DOHH2 (cell line): ENCODE measurements at regions not wholly inside any gene's neighbourhood (a gene's known extent, or its start where the extent isn't known, plus 50 kb on each side); places are given as distances from the start of the nearest gene placed in this dataset.

Experiments
- CTCF ChIP-seq: fragments of 200-600 bp; sonication (generic); IDR thresholded peaks from one replicate; pipeline ENCODE4 v1.5.1; 2014; ENCODE audit warnings: antibody characterized with exemption, mild to moderate bottlenecking, low read depth, low read length; ENCODE audit not compliant: poor library complexity, severe bottlenecking
- EZH2phosphoT487 ChIP-seq: fragments of 200-600 bp; sonication (generic); IDR thresholded peaks from 2 replicates; pipeline ENCODE4 v1.6.1; 2017; ENCODE audit warnings: borderline replicate concordance, mild to moderate bottlenecking, antibody characterized with exemption, low read length, moderate library complexity, mixed read lengths

GRCh38 chr5:110297152-110297670, 429.3 kb downstream of the TMEM232 start:
- TF ChIP-seq EZH2phosphoT487 = no peak
- TF ChIP-seq CTCF = no peak
